Immature natural killer cell (primary cell): ENCODE measurements at regions not wholly inside any gene's neighbourhood (a gene's known extent, or its start where the extent isn't known, plus 50 kb on each side); places are given as distances from the start of the nearest gene placed in this dataset.

Source experiments
- DNase-seq, 3 donors: peaks; one replicate each; pipeline ENCODE4 v3.0.0; 2022; ENCODE audit warnings: mixed read lengths in 1 of 3
- H3K27ac Mint-ChIP-seq, 6 donors: one replicate each; pipeline ENCODE4 v1.8.0; 2020; ENCODE audit warnings: mixed read lengths in 6 of 6, mild to moderate bottlenecking in 5 of 6, inconsistent platforms in 4 of 6, moderate library complexity in 3 of 6
- H3K27me3 Mint-ChIP-seq, 3 donors: one replicate each; pipeline ENCODE4 v1.8.0; 2020 to 2021; ENCODE audit warnings: low read depth in 3 of 3, mild to moderate bottlenecking in 3 of 3, mixed read lengths in 3 of 3, moderate library complexity in 3 of 3, inconsistent platforms in 1 of 3
- H3K36me3 Mint-ChIP-seq, 3 donors: one replicate each; pipeline ENCODE4 v1.8.0; 2020; ENCODE audit warnings: mixed read lengths in 3 of 3, inconsistent platforms in 2 of 3, mild to moderate bottlenecking in 2 of 3
- H3K4me1 Mint-ChIP-seq, 2 donors: one replicate each; pipeline ENCODE4 v1.8.0; 2020; ENCODE audit warnings: inconsistent platforms in 2 of 2, mild to moderate bottlenecking in 2 of 2, mixed read lengths in 2 of 2, moderate library complexity in 1 of 2
- H3K4me3 Mint-ChIP-seq, 5 donors: one replicate each; pipeline ENCODE4 v1.8.0; 2020; ENCODE audit warnings: mild to moderate bottlenecking in 5 of 5, mixed read lengths in 5 of 5, inconsistent platforms in 3 of 5, moderate library complexity in 3 of 5
- H3K9me3 Mint-ChIP-seq, 6 donors: one replicate each; pipeline ENCODE4 v1.8.0; 2020; ENCODE audit warnings: mild to moderate bottlenecking in 6 of 6, mixed read lengths in 6 of 6, inconsistent platforms in 4 of 6, moderate library complexity in 3 of 6

DNA sequence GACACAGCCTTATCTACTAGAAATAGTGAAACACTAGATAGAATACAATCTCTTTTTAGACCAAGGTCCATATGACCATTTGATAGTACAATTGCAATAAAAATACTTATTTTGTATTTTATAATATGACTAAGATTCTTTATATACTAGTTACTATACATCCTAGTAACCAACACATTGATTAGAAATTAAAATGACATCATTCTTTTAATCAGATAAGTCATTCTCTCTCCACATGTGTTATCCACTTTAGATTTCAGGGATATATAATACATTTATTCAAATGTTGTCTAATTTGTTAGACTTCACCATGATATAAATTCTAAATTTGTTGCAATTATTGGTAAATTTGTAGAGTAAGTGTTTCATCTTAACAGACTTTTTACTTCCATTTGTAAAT is 276.2 kb upstream of the DPH6 start:
- Mint-ChIP-seq H3K9me3 (peaks cover 0 to 13% (median 2%) of the 10 kb centered on the region in 6 donors), H3K4me3 (no peak overlapping the region), H3K4me1 (no peaks in the 10 kb centered on the region), H3K27me3 (no peaks in the 10 kb centered on the region), H3K27ac (no peak overlapping the region), H3K36me3 (no peaks in the 10 kb centered on the region)
- no peak for DNase-seq

DNA sequence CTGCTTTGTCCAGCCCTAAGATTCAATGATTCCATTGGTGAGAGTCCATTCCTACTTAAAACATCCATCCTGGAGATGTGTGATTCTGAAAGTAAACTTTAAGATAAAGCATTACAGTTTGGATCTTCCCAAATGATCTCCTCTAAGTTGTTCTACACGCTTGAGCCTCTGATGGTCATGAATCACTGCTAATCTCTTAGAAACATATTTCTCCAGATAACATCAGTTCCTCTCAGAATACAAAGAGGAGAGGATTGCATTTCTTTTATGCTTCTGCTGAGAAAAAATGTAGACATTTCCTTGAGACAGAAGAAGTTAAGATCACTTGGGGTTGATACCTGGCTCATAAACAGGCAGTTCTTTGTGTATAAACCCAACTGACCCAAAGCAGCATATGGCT is 281.2 kb upstream of the DPH6 start:
- H3K27ac Mint-ChIP-seq = no peak overlapping the region
- peaks cover 0 to 2% (median 0%) of the 10 kb centered on the region in 3 donors for H3K27me3 Mint-ChIP-seq
- H3K4me3 Mint-ChIP-seq = no peak overlapping the region

DNA sequence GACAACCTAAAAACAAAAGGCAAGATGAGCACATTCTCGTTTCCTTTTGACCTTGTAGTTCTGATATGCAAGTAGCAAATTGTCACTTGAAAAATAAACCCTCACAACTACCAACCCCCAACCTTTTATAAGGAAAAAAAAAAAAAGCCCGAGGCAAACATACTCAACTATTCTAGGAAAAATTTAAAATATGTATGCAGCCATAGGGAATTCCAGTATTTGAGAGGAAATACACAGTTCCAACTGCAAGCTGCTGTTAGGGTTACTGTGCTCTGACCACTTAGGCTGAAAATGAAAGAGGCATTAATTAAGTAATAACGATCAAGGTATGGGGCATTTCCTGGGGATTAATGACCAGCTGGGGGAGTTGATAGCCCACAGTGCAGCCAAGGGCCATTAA is 281.9 kb upstream of the DPH6 start:
- H3K27me3 Mint-ChIP-seq = peaks cover 0 to 2% (median 0%) of the 10 kb centered on the region in 3 donors

More for the DNA sequence above, 281.2 kb upstream of the DPH6 start:
- Mint-ChIP-seq H3K4me1 (no peaks in the 10 kb centered on the region), H3K36me3 (no peaks in the 10 kb centered on the region), H3K9me3 (peaks cover 3 to 37% (median 8%) of the 10 kb centered on the region in 6 donors)
- no peak for DNase-seq

DNA sequence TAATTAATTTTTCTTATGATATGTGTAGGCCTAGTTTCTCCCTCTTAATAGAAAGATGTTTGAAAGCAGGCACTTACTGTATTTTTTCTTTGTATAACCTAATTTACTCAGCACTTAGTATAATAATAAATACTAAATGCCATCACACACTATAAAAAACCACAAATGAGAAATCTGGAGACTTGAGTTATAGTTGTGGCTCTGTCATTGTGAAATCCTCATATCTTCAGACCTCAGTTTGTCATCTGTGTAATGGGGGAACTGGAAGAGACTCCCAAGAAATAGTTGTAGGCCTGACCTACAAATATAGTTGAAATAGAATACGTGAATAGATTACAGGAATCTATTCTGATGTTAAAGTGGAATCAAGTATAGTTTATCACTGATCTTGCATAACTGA is 287.6 kb upstream of the DPH6 start:
- Mint-ChIP-seq H3K4me3 (no peak overlapping the region), H3K27ac (no peak overlapping the region), H3K36me3 (peaks cover 0 to 3% (median 0%) of the 10 kb centered on the region in 3 donors), H3K9me3 (peaks cover 5 to 41% (median 13%) of the 10 kb centered on the region in 6 donors), H3K27me3 (peaks cover 0 to 2% (median 0%) of the 10 kb centered on the region in 3 donors), H3K4me1 (no peaks in the 10 kb centered on the region)
- DNase-seq = no peak

More for the DNA sequence above, 281.9 kb upstream of the DPH6 start:
- no peaks in the 10 kb centered on the region for H3K4me1 Mint-ChIP-seq
- no peak overlapping the region for H3K4me3 Mint-ChIP-seq
- H3K36me3 Mint-ChIP-seq = no peaks in the 10 kb centered on the region
- H3K9me3 Mint-ChIP-seq = peaks cover 3 to 44% (median 9%) of the 10 kb centered on the region in 6 donors
- no peak for DNase-seq
- H3K27ac Mint-ChIP-seq = no peak overlapping the region

DNA sequence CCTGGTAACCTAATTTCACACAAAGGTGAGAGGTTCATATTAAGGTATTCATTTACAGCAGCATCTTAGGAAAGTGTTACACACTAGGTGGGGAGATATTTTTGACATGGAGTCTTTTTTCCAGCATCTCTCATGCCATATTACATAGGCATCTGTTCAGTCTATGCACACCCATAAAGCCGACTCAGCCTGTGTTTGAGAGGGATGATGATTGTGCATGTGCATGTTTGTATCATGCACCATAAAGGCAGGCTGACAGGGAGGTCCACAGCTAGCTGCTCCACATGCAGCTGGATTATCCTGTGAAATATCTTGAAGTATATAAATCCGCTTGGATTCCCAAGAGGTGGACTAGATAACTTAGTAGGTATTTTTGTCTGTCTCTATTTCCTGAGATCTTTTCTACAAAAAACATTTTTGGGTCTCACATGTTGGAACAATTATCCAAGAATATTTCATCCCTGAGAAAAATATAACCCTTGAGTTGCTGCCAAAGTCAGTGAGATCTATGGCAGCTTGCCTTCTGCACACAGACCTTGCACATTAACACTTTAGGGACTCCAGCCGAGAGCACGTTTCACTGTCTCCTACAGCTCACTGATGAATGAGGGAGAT is 288.4 kb upstream of the DPH6 start:
- Mint-ChIP-seq H3K36me3 (peaks cover 0 to 3% (median 0%) of the 10 kb centered on the region in 3 donors), H3K4me1 (no peaks in the 10 kb centered on the region), H3K9me3 (peaks cover 5 to 41% (median 15%) of the 10 kb centered on the region in 6 donors), H3K4me3 (no peak overlapping the region), H3K27ac (no peak overlapping the region), H3K27me3 (peaks cover 0 to 7% (median 0%) of the 10 kb centered on the region in 3 donors)
- no peak for DNase-seq

DNA sequence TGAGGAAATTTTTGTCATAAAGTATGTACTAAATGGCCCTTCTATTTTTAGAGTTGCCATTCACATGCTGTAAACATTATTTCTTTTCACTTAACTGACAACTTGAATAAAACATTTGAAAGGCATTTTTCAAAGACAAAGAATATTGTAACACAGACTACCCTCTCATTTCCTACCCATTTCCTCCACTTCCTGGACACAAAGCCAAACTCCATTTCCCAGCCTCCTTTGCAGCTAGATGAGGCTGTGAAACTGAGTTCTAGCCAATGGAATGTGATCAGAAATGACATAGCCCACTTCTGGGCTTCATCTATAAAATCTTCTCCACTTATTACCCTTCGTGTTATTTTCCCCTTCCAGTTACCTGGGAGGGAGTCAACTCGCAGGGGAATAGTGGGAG is 288.9 kb upstream of the DPH6 start:
- Mint-ChIP-seq H3K4me3 (no peak overlapping the region), H3K27me3 (peaks cover 0 to 7% (median 0%) of the 10 kb centered on the region in 3 donors), H3K9me3 (peaks cover 5 to 42% (median 15%) of the 10 kb centered on the region in 6 donors), H3K27ac (no peak overlapping the region), H3K36me3 (peaks cover 0 to 3% (median 0%) of the 10 kb centered on the region in 3 donors), H3K4me1 (no peaks in the 10 kb centered on the region)
- no peak for DNase-seq

DNA sequence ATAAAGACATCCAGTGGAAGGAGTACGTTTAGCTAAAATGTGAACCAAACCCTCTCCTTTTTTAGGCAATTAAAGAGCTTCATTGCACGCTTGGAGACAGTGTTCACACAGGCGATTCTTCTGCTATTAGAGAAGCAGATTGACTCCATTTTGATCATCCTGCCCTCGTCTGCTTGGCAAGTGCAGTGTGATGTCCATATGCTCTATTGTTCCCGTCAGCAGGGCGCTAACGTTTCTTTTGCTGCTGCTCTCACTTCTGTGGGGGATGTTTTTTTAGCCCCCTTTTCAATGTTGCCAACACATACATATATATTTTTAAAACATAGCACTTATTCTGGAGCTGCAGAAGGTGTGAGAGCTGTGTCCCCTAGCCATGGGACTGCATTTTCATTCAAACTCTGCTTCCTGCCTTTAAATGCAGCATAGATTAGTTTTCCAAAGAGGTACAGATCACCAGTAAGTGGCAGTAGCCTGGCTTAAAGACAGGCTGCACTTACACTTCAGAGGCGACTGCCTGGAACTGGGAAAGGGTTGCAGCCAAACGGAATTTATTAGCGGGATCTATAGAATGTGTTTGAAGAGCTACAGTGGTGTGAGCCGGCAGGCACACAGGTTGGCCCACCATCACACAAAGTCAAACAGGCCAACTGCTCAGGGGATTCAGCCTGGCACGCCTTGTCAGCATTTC is 292.6 kb upstream of the DPH6 start:
- peaks cover 0 to 5% (median 0%) of the 10 kb centered on the region in 3 donors for H3K27me3 Mint-ChIP-seq
- no peak overlapping the region for H3K27ac Mint-ChIP-seq

DNA sequence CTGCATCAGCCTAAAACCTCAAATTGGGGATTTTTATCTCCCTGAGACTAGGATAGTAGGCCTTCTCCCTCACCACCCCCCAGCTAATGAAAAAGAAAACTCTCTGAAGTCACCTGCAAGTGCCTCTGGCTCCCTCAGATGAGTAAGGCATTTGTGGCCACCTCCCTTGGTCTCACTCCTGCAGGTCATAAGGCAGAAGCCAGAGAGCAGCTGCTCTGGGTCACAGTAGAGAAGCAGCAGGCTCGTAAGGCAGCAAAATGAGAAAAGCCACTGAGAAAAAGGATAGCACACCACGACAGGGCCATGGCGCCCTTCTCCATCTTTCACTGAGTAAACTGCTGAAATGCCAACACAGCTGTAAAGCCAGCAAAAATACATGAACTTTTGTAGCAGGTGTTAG is 296.7 kb upstream of the DPH6 start:
- Mint-ChIP-seq H3K27me3 (peaks cover 0 to 7% (median 0%) of the 10 kb centered on the region in 3 donors), H3K4me1 (no peaks in the 10 kb centered on the region), H3K36me3 (no peaks in the 10 kb centered on the region), H3K4me3 (no peak overlapping the region), H3K9me3 (peaks cover 4 to 28% (median 9%) of the 10 kb centered on the region in 6 donors), H3K27ac (no peak overlapping the region)
- DNase-seq = no peak

More for the DNA sequence above, 292.6 kb upstream of the DPH6 start:
- H3K9me3 Mint-ChIP-seq = peaks cover 5 to 24% (median 11%) of the 10 kb centered on the region in 6 donors
- H3K36me3 Mint-ChIP-seq = peaks cover 0 to 3% (median 0%) of the 10 kb centered on the region in 3 donors
- H3K4me3 Mint-ChIP-seq = no peak overlapping the region
- H3K4me1 Mint-ChIP-seq = no peaks in the 10 kb centered on the region
- no peak for DNase-seq

DNA sequence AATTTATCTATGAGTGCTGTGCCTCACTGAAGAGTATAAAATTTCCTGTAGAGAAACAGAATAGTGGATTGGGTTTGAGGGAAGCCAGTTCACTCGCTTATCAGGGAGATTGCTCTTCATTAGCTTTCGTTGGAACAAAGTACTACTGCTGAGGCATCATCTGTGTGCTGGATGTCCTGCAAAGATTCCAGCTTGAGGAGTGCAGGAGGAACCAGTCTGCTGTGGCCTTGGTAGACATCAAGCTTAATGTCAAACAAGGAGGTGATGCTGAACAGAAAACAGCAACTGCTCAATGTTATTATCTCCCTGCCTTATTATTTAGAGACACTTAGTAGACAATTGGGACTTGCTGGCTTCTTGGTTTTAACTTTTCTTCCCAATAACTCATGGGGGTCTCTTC is 297.5 kb upstream of the DPH6 start:
- Mint-ChIP-seq H3K4me1 (no peaks in the 10 kb centered on the region), H3K36me3 (no peaks in the 10 kb centered on the region), H3K27ac (no peak overlapping the region), H3K27me3 (peaks cover 0 to 7% (median 0%) of the 10 kb centered on the region in 3 donors), H3K4me3 (no peak overlapping the region), H3K9me3 (peaks cover 0 to 28% (median 8%) of the 10 kb centered on the region in 6 donors)
- DNase-seq = no peak

DNA sequence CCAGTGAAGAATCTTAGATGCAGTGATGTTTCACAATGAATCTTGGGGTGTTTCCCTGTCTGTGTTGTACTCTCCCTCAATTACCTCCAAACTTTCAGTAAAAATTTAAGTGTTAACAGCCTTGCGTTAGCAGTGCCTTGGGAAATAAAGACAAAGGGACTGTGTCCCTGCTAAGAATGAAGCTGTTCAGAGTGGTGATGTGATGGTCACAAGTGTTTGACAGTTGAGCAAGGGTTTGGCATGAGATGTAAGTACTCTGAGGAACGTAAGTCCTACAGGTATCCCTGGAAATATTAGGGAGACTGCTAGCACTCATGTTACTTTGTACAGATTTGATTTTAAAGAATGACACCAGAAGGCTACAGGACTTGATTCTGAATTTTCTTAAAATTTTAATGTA is 304.3 kb upstream of the DPH6 start:
- Mint-ChIP-seq H3K9me3 (peaks cover 2 to 38% (median 13%) of the 10 kb centered on the region in 6 donors), H3K27ac (no peak overlapping the region), H3K4me1 (no peaks in the 10 kb centered on the region), H3K4me3 (no peak overlapping the region), H3K27me3 (no peaks in the 10 kb centered on the region), H3K36me3 (no peaks in the 10 kb centered on the region)
- DNase-seq = no peak

DNA sequence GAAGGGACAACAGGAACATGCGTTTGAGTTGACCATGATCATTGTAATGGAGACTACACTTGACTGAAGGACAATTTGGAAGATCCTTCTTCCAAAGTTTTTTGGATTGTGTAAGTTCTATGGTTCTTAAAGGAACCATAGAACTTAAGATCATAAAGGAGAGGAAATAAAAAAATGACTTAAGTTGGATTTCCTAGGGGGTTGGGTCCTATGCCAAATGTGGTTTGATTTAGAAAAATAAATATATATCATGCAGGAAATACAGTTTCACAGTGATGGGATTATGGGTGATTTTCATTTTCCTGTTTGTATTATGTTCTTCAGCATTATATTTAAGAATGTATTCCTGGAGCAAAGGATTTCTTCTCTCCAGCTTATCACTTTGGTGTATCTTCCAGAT is 305.5 kb upstream of the DPH6 start:
- Mint-ChIP-seq H3K27me3 (peaks cover 0 to 2% (median 2%) of the 10 kb centered on the region in 3 donors), H3K4me3 (no peak overlapping the region), H3K9me3 (peaks cover 2 to 30% (median 11%) of the 10 kb centered on the region in 6 donors), H3K4me1 (no peaks in the 10 kb centered on the region), H3K36me3 (no peaks in the 10 kb centered on the region), H3K27ac (no peak overlapping the region)
- no peak for DNase-seq

DNA sequence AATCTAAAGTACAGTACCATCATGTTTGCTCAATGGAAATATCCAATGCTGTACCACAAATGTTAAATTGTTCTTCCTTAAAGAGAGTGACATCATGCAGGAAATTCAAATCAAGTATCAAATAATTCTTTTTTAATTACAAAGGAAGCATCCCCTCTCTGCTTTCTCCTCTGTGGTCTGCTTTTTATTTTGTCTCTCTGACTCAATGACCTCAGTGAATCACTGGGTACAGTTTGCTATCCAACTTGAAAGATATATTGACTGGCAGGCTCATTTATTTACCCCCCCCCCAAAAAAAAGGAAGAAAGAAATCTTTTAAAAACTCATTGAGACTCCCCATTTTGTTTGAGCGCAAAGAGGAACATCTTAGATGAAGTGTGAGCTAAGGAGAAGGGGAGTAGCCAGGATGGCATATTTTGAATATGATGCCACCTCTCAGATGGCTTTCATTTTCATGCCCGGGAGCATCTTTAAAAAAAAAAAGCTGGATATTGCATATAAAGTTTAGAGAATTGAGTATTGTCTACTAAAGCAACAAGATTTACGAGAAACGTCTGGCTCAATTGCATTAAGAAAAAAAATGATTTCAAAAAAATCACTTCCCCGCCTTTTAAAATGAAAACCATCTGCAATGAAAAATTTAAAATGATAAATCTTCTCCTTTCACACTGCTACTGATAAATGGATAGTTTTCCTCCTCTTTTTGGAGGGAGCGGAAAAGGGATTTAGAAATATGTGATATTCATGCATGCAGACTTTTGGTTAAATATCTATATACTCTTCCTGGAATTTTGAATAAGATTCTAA is 307.1 kb upstream of the DPH6 start:
- Mint-ChIP-seq H3K9me3 (peaks cover 2 to 29% (median 10%) of the 10 kb centered on the region in 6 donors), H3K36me3 (no peaks in the 10 kb centered on the region), H3K27ac (no peak overlapping the region), H3K4me1 (no peaks in the 10 kb centered on the region), H3K27me3 (peaks cover 0 to 2% (median 2%) of the 10 kb centered on the region in 3 donors), H3K4me3 (no peak overlapping the region)
- DNase-seq = no peak

DNA sequence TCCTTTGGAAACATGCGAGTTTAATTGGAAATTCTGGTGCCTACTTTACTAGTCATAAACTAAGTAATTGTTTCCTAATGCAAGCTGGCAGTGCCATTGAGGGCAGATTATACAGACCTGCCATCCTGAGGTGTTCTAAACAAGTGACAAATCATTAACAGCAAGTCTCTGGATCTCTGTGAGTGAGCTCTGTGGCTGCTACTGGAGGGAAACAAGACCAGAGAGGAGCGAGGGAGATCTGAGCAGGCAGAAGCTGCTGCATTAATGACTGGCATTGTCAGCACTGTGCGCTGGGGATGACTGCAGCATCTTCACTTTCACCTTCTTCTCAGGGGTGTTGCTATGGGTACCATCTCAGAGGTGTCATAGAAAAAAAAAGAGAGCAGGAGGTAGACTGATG is 308.4 kb upstream of the DPH6 start:
- Mint-ChIP-seq H3K9me3 (peaks cover 2 to 39% (median 9%) of the 10 kb centered on the region in 6 donors), H3K36me3 (no peaks in the 10 kb centered on the region), H3K4me3 (no peak overlapping the region), H3K27ac (no peak overlapping the region), H3K27me3 (peaks cover 0 to 2% (median 2%) of the 10 kb centered on the region in 3 donors), H3K4me1 (no peaks in the 10 kb centered on the region)
- no peak for DNase-seq
